Caco-2 (cell line): ENCODE measurements at regions not wholly inside any gene's neighbourhood (a gene's known extent, or its start where the extent isn't known, plus 50 kb on each side); places are given as distances from the start of the nearest gene placed in this dataset.

ENCODE experiments used
- BruUV-seq: library from RNA; stranded (reverse); fragments of 400-500 nt; replicated peaks from 2 replicates; lab custom pipeline; 2021; lab: Mats Ljungman, UMichigan
- CTCF ChIA-PET: fragments of 300-600 bp; sonication (Branson Sonifier 250); formaldehyde crosslinking; loops from one replicate; lab custom pipeline; 2022; ENCODE audit warnings: antibody characterized with exemption; lab: Charles Lee
- POLR2A ChIA-PET: fragments of 300-600 bp; sonication (Branson Sonifier 250); formaldehyde crosslinking; loops from one replicate; lab custom pipeline; 2022; ENCODE audit warnings: antibody characterized with exemption; lab: Charles Lee
- DNase-seq, 2 experiments: peaks; one replicate each; pipeline versions ENCODE4 v3.0.0 to v3.0.0-alpha.2; 2020 to 2022
- H3K27me3 ChIP-seq: replicated peaks from 2 replicates; pipeline ENCODE4 v1.6.0; 2011; ENCODE audit warnings: low read length; ENCODE audit not compliant: control insufficient read depth, insufficient read depth
- H3K36me3 ChIP-seq: 2 replicates; pipeline ENCODE4 v1.5.1; 2011; ENCODE audit warnings: low read length; ENCODE audit not compliant: control insufficient read depth, insufficient read depth
- H3K4me1 ChIP-seq: fragments of 250-450 bp; sonication (Bioruptor Pico); 2 replicates; pipeline ENCODE4 v1.5.1; 2020; ENCODE audit warnings: mild to moderate bottlenecking
- H3K4me3 ChIP-seq: 2 replicates; pipeline ENCODE4 v1.5.1; 2011; ENCODE audit warnings: low read depth, mild to moderate bottlenecking, control low read depth, low read length
- H3K9me3 ChIP-seq: fragments of 250-450 bp; sonication (Bioruptor Pico); 2 replicates; pipeline ENCODE4 v1.5.1; 2020; ENCODE audit warnings: mild to moderate bottlenecking, moderate library complexity
- H3K27ac Mint-ChIP-seq: one replicate; pipeline ENCODE4 v1.8.0; 2022; ENCODE audit warnings: mixed read lengths; ENCODE audit not compliant: unreplicated experiment
- H3K27me3 Mint-ChIP-seq: one replicate; pipeline ENCODE4 v1.8.0; 2022; ENCODE audit warnings: mixed read lengths; ENCODE audit not compliant: insufficient read depth, unreplicated experiment
- H3K36me3 Mint-ChIP-seq: one replicate; pipeline ENCODE4 v1.8.0; 2022; ENCODE audit warnings: mild to moderate bottlenecking, mixed read lengths; ENCODE audit not compliant: insufficient read depth, unreplicated experiment
- H3K4me1 Mint-ChIP-seq: one replicate; pipeline ENCODE4 v1.8.0; 2022; ENCODE audit warnings: low read depth, mixed read lengths; ENCODE audit not compliant: unreplicated experiment
- H3K4me3 Mint-ChIP-seq: one replicate; pipeline ENCODE4 v1.8.0; 2022; ENCODE audit warnings: mild to moderate bottlenecking, moderate library complexity, mixed read lengths; ENCODE audit not compliant: unreplicated experiment
- H3K9me3 Mint-ChIP-seq: one replicate; pipeline ENCODE4 v1.8.0; 2022; ENCODE audit warnings: mixed read lengths; ENCODE audit not compliant: unreplicated experiment
- intact Hi-C: fragments of 100-400 bp; cut with micrococcal nuclease; formaldehyde crosslinking; loops from one replicate; pipeline ENCODE4 v1.10.0; 2022; ENCODE audit not compliant: unreplicated experiment
- TF ChIP-seq, protein P1 (sequence below), 2 experiments: fragments of 200-600 bp in 1 of 2; IDR thresholded peaks; 1 replicate in 1 of 2; 2 replicates in 1 of 2; pipeline versions ENCODE4 v1.5.1 to v1.8.0; 2011 to 2022; ENCODE audit warnings: antibody characterized with exemption in 1 of 2, control low read depth in 1 of 2, inconsistent platforms in 1 of 2, low read depth in 1 of 2, low read length in 1 of 2, mild to moderate bottlenecking in 1 of 2, moderate library complexity in 1 of 2; ENCODE audit not compliant: insufficient read depth in 1 of 2, severe bottlenecking in 1 of 2, unreplicated experiment in 1 of 2

DNA sequence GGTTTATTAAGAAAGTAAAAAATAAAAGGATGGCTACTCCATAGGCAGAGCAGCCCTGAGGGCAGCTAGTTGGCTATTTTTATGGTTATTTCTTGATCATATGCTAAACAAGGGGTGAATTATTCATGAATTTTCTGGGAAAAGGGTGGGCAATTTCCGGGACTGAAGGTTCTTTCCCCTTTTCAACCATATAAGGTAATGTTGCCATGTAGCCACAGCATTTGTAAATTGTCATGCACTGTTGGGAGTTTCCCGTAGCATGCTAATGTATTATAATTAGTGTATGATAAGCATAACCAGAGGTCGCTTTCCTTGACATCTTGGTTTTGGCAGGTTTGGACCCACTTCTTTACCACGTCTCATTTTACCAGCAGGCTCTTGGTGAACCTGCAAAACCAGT is 610.4 kb upstream of the B3GAT1 start:
- H3K4me1 ChIP-seq, result no peaks in the 10 kb centered on the region
- TF ChIP-seq, protein P1, sequence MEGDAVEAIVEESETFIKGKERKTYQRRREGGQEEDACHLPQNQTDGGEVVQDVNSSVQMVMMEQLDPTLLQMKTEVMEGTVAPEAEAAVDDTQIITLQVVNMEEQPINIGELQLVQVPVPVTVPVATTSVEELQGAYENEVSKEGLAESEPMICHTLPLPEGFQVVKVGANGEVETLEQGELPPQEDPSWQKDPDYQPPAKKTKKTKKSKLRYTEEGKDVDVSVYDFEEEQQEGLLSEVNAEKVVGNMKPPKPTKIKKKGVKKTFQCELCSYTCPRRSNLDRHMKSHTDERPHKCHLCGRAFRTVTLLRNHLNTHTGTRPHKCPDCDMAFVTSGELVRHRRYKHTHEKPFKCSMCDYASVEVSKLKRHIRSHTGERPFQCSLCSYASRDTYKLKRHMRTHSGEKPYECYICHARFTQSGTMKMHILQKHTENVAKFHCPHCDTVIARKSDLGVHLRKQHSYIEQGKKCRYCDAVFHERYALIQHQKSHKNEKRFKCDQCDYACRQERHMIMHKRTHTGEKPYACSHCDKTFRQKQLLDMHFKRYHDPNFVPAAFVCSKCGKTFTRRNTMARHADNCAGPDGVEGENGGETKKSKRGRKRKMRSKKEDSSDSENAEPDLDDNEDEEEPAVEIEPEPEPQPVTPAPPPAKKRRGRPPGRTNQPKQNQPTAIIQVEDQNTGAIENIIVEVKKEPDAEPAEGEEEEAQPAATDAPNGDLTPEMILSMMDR (IDR thresholded peaks at IDR 0.05; ENCODE audit: insufficient read depth in 1 of 2, low read depth in 1 of 2, low read length in 1 of 2, severe bottlenecking in 1 of 2, unreplicated experiment in 1 of 2), result no peak
- no TSS peak for BruUV-seq
- ChIA-PET CTCF (no interaction called here), POLR2A (no interaction called here)
- H3K4me3 Mint-ChIP-seq, result no peak overlapping the region
- no peak for DNase-seq
- no peaks in the 10 kb centered on the region for H3K4me1 Mint-ChIP-seq
- intact Hi-C loops, result no loop called here
- no peak overlapping the region for H3K4me3 ChIP-seq
- H3K36me3 Mint-ChIP-seq, result no peaks in the 10 kb centered on the region
- no peaks in the 10 kb centered on the region for H3K36me3 ChIP-seq
- peaks cover 3% of the 10 kb centered on the region for H3K27me3 Mint-ChIP-seq
- no peaks in the 10 kb centered on the region for H3K27me3 ChIP-seq
- no peaks in the 10 kb centered on the region for H3K9me3 Mint-ChIP-seq
- H3K9me3 ChIP-seq, result no peaks in the 10 kb centered on the region
- no peak overlapping the region for H3K27ac Mint-ChIP-seq

DNA sequence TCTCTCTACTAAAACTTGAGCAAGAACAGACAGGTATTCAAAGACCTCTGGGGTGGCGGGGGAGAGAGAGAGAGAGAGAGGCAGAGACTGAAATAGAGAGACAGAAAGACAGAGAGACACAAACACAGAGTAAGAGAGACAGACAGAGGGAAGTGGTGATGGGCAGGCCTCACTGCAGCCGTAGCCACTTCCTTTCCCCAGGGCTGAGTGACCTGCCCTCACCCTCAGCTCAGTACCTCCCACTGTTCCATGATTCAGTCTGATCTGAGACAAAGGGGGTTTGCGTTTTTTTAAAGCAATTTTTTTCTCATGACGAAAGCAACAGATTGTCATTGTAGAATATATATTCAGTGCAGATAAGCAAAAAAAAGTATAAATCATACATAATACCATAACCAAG is 607.9 kb upstream of the B3GAT1 start:
- no peak for DNase-seq
- no peaks in the 10 kb centered on the region for H3K36me3 ChIP-seq
- H3K4me3 Mint-ChIP-seq, result no peak overlapping the region
- TF ChIP-seq, protein P1 (IDR thresholded peaks at IDR 0.05; ENCODE audit: insufficient read depth in 1 of 2, low read depth in 1 of 2, low read length in 1 of 2, severe bottlenecking in 1 of 2, unreplicated experiment in 1 of 2), result no peak
- ChIA-PET CTCF (no interaction called here), POLR2A (no interaction called here)
- no peaks in the 10 kb centered on the region for H3K4me1 Mint-ChIP-seq
- no peak overlapping the region for H3K4me3 ChIP-seq
- no peaks in the 10 kb centered on the region for H3K9me3 ChIP-seq
- H3K27me3 ChIP-seq, result no peaks in the 10 kb centered on the region
- intact Hi-C loops, result no loop called here
- H3K4me1 ChIP-seq, result no peaks in the 10 kb centered on the region
- H3K36me3 Mint-ChIP-seq, result no peaks in the 10 kb centered on the region
- H3K27me3 Mint-ChIP-seq, result peaks cover 3% of the 10 kb centered on the region
- no peak overlapping the region for H3K27ac Mint-ChIP-seq
- BruUV-seq, result no TSS peak
- no peaks in the 10 kb centered on the region for H3K9me3 Mint-ChIP-seq

DNA sequence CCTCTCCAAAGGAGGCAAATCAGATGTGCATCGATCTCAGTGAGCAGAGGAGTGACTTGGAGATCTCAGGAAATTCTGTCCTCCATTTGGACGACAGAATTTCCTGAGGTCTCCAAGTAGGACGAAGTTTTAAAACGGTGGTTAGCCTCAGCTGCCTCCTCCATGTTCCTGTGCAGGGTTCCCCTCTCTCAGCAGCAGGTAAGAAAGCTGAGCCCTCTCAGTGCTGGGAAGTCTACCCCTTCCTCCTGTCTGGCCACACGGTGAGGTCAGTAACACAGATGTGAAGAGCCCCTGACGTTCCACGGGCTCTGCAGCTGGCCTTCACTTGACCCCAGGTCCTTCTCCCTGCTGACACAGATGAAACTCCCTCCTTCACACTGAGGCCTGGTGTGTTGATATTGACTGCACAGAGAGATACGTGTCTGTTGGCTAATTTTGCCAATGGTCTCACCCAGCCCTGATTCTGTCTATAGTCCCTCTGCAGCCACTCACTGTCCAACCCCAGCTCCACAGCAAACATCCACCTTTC is 607.4 kb upstream of the B3GAT1 start:
- CTCF ChIA-PET, result no interaction called here
- POLR2A ChIA-PET, result no interaction called here
- Mint-ChIP-seq H3K27me3 (peaks cover 4% of the 10 kb centered on the region), H3K36me3 (no peaks in the 10 kb centered on the region), H3K27ac (no peak overlapping the region), H3K4me1 (no peaks in the 10 kb centered on the region), H3K4me3 (no peak overlapping the region), H3K9me3 (no peaks in the 10 kb centered on the region)
- H3K4me1 ChIP-seq, result no peaks in the 10 kb centered on the region
- no peaks in the 10 kb centered on the region for H3K9me3 ChIP-seq
- H3K4me3 ChIP-seq, result no peak overlapping the region
- DNase-seq, result no peak
- intact Hi-C loops, result no loop called here
- no peaks in the 10 kb centered on the region for H3K27me3 ChIP-seq
- TF ChIP-seq, protein P1 (IDR thresholded peaks at IDR 0.05; ENCODE audit: insufficient read depth in 1 of 2, low read depth in 1 of 2, low read length in 1 of 2, severe bottlenecking in 1 of 2, unreplicated experiment in 1 of 2), result no peak
- no TSS peak for BruUV-seq
- H3K36me3 ChIP-seq, result no peaks in the 10 kb centered on the region
